Skeletal muscle cell (primary cell): ENCODE measurements at regions not wholly inside any gene's neighbourhood (a gene's known extent, or its start where the extent isn't known, plus 50 kb on each side); places are given as distances from the start of the nearest gene placed in this dataset.
A peak's percentile ranks its signal among the peaks of the same experiment; 100 is the strongest.

Experiments used
- DNase-seq: peaks from one replicate; pipeline ENCODE4 v3.0.0-alpha.2; 2010; ENCODE audit warnings: low read depth
- H3K4me3 ChIP-seq: 2 replicates; pipeline ENCODE4 v1.5.1; 2011; ENCODE audit warnings: low read depth, mild to moderate bottlenecking, control low read depth, low read length, moderate library complexity

DNA sequence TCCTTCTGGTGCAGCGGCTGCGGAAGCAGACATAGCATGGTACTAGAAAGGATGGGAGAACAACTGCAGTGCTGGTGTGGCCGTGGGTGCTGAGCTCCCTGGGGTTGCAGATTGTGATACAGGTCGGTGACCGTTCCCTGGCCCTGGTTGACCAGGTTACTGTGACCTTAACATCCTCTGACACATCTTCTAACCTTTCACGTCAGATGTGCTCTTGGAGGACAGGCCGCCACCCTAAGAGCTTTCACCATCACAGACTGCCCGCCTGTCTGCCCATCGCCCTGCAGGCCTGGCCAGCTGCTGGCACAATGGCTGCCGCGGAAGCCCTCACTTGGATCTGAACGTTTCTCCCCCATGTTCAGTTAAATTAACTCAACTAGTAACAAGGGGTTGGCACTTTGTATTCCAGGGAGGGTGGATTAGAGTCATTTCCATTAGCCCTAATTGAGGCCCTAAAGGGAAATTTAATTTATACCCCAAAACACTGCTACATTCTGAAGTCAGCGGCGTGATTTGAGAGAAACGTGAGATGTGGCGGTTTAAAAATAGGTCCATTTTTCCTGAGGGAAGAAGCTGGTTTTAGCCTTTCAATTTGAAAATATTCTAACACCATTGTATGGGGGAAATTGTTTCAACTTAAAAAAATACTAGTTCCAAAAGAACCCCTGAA lies 443.9 kb upstream of the CDH4 start:
- DNase-seq: no peak
- H3K4me3 ChIP-seq: no peak overlapping the region

DNA sequence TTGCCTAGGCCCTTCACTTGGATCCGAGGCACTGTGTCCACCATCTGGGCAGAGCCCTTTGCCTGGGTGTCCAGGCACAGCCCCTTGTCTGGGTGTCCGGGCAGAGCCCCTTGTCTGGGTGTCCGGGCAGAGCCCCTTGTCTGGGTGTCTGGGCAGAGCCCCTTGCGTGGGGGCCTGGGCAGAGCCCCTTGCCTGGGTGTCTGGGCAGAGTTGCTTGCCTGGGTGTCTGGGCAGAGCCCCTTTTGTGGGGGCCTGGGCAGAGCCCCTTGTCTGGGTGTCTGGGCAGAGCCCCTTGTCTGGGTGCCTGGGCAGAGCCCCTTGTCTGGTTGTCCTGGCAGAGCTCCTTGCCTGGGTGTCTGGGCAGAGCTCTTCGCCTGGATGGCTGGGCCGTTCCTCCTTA lies 443.4 kb upstream of the CDH4 start:
- no peak for DNase-seq
- no peak overlapping the region for H3K4me3 ChIP-seq

DNA sequence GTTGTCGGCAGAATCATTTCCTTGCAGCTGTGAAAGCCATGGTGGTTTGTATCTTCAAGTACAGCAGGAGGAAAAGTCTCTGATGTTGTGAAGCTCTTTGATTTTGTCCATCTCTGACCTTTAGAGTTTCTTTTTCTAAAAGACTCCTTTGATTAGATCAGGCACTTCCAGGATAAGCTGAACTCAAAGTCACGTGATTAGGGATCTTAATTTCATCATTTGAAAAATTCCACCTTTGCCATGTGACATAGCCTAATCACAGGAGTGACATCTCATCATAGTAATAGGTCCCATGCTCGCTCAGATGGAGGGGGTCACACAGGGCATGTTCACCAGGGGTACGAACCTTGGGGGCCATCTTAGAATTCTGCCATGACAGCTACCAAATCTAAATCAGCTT lies 441.5 kb upstream of the CDH4 start:
- DNase-seq: no peak
- H3K4me3 ChIP-seq: no peak overlapping the region

DNA sequence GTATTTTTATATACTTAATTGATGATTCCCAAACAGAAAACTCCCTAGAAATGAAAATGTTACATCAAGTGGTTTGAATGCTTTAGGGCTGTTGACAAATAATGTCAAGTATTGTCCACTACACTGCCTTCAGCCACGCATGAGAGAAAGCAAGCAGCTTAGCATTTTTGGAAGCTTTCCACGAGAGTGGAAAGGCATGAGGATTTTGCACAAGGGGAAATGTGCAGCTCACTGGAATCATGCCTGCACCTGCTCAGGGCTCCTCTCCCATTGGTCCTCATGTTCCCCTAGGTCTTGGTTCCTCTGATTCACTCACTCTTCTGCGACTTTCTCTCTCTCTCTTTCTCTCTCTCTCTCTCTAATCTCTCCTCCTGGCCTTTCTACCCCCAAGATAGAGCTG lies 439.5 kb upstream of the CDH4 start:
- no peak overlapping the region for H3K4me3 ChIP-seq
- no peak for DNase-seq

DNA sequence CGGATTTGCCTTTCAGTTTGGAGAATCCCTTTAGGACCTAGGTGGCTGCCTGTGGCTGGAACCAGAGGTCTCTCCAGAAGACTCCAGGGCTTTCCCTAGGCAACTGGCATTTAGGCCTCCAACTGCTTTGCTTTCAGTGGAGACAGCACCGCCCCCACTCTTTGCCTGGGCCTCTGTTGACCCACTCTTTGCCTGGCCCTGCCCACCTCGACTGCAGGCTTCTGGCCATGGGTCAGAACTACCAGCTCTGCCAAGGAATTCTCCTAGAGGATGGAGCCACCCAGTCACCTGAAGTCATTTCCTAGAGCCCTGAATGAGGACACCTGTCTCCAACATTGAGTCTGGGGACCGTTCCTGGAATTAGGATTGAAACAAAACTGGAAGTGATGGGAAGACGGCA lies 439.0 kb upstream of the CDH4 start:
- DNase-seq: no peak
- H3K4me3 ChIP-seq: no peak overlapping the region

DNA sequence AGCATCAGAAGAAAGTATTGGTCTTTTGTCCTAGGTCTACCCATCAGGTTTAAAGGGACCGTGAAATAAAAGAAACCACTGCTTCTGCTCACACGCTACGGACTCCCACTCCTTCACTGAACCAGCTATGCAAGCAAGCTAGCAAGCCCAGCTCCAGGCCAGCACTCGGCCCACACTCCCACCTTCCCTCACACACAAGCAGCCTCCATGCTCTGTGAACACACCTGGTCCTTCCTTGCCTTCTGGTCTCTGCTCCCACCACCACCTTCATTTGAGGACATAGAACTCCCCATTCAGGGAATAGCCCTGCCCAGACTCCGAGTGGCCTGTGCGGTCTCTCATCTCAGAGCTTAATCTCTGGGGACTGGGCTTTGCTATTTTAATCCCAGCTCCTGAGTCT lies 436.4 kb upstream of the CDH4 start:
- no peak for DNase-seq
- no peak overlapping the region for H3K4me3 ChIP-seq

DNA sequence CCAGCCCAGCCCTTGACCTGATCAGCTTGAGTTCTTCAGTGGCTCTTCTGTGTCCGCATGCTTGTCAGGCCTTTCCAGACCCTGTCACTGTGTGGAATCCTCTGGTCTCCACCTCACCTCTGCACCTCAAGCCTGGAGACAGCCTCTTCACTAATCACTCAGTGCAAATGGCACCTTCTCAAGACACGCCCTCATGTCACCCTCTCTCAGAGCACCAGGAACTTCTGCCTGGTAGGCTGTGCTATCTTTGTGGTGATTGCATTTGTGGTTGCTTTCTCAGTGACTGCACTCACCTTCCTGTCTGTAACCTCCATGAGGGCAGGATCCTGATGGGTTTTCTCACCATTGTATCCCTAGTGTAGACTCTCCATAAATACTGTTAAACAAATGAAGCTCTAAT lies 435.2 kb upstream of the CDH4 start:
- no peak overlapping the region for H3K4me3 ChIP-seq
- DNase-seq: no peak

DNA sequence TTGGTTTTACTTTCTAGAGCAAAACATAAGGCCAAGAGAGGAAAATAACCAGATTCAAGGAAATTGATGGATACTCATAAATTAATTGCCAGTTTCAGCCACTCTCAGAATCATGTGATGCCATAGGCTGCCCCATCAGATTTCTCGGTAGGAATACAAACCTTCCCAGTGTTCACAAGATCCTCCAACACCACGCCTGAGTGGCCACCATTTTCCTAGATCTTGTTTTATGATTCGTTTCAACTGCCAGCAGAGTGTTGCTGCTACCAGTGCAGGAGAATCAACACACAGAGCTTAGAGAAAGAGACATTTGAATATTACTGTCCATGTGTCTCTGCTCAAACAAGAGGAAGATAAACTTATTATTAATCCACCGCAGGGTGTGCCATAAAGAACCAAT lies 434.2 kb upstream of the CDH4 start:
- DNase-seq: no peak
- H3K4me3 ChIP-seq: no peak overlapping the region

DNA sequence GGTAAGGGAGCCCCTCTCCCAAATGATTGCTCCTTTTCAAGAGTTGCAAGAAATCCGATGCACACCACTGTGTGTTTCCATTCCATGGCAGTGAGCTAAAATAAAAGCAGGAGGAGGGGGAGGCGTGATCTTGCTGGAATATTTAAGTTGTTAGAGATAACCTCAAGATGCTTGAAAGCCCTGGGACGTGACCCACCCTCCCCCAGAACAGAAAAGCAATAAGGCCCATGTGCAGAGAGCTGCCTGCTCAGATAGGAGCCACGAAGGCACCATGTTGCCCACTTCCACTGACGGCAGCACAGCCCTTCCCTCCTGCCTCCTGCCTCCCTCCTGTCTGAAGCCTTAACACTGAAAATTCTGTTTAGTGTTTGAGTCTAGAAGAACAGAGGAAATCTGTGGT lies 432.6 kb upstream of the CDH4 start:
- H3K4me3 ChIP-seq: no peak overlapping the region
- DNase-seq: no peak

DNA sequence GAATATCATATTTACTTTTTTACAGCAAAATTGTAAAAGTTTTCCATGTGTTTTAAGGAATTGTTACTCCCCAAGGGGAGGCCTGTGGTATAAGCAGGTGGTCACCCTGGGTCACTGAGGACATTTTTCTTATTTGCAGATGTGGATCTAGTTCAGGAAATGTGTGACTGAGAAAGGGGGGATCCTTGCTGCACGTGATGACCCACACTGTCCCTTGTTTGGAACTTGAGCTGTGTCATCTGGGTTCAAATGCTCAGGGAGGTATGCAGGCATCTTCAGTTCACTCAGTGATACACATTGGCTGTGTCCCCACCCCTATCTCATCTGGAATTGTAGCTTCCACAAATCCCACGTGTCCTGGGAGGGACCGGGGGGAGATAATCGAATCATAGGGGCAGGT lies 431.9 kb upstream of the CDH4 start:
- no peak overlapping the region for H3K4me3 ChIP-seq
- DNase-seq: no peak

DNA sequence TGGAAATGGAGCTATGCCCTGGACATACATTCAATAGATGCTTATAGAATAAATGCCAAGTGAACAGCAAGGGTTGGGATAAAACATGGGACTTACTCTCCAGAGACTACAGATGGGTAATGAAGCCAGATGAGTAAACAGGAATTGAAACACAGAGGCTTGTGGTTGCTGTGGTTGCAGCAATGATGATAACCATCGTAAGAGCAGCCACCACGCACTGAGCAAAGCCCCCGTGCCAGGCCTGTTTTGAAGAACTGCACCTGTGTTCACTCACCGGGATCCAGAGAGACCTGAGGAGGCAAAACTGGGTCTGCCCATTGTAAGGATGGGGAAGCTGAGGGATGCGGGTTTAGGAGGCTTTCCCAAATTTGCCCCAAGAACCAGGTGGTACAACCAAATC lies 431.1 kb upstream of the CDH4 start:
- no peak overlapping the region for H3K4me3 ChIP-seq
- DNase-seq: no peak

DNA sequence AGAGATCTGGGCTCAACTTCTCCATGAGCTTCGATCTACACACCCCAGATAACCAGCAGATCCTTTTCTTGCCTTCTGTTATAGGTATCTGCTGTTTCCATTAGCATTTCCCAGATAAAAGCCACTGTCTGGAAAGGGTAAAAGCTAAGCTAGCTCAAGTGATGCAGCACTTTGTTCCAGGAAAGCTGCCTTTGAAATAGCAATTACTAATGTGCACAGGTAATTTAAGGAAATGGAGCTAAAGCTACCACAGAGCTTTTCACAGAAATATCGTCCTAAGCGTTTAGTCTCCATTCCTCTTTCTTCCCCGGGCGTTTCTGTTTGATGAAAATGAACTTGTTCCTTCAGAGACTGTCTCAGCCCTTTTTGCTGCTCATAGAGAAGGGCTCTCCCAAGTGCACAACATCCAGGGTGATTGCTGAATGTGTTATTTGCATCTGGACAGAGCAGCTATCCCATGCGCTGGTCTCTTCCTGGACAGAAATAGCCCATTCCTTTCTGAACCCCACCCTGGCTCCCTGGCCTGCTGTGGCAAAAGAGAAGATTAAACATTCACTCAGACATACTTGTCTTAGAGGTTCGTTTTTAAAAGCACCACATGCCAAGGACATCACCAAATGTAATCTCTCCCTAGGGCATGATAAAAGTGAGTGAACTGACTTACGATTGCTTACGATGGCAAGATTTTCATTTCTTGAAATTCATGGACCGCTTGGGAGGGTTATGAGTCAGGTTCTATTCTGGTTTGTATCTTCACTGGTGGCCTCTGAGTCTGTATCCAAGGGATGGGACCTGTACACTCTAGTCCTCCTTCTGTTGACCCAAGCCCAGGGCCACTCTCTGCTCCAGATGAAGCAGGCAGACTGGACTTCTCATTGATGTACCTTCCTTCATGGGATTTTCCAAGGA lies 429.1 kb upstream of the CDH4 start:
- H3K4me3 ChIP-seq: no peak overlapping the region
- DNase-seq: no peak

DNA sequence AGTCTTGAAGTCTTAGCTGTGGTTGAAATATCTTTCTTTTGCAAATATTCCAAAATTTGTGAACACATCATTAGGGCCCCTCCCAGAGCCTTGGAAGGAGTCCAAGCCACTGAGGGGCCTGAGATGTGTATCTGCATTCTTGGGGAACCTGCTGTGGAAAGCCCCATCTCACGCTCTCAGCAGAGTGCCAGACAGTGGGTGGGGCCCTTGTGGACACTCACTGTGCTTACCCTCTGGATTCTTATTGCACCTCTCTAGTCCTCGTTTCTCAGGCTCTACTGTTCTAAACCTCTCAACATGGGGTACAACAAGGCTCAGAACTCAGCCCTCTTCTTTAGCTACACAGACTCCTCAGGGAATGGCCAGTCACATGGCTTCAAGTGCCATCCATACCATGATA lies 416.2 kb upstream of the CDH4 start:
- DNase-seq: no peak
- H3K4me3 ChIP-seq: no peak overlapping the region

DNA sequence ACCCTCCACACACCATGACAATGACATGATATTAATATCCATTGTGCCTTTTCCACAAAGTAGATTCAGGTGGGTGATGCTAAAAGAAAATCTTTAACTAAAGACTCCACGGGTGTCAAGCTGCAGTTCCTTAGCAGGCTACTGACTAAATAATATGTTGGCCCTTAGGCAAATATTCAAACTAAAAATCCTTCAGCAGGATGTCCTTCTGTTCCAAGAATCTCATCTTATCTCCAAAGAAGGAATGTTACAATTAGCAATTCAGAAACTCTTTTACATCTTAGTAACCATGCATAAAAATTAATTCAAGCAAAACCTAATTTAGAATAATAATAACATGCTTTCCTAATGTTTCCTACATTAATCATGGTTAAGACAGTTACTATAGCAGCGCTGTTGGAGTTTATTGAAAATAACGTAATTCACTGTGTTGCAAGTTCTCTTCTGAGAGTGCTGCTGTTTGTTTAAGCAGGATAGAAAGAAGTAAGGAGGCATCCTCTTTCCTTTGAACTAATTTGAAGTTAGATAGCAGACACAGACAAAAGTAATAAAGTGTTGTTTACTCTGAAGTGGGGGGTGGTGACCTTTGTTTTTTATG lies 414.8 kb upstream of the CDH4 start:
- no peak for DNase-seq
- no peak overlapping the region for H3K4me3 ChIP-seq

DNA sequence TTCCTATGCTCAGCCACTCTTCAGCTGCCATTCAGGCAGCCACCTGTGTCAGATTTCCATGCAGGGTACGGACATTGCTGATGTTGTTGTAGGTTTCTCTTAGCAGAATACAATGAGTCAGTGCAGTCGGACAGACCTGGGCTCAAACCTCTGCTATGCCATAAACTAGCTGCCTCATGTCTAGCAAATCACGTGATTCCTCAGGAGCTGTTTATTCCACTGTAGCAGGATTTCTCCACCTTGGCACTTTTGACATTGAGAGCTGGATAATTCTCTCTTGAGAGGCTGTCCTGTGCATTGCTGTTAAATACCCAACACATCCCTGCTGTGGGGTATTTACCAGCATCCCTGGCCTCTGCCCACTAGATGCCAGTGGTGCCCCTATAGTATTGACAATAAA lies 413.8 kb upstream of the CDH4 start:
- no peak overlapping the region for H3K4me3 ChIP-seq
- no peak for DNase-seq

DNA sequence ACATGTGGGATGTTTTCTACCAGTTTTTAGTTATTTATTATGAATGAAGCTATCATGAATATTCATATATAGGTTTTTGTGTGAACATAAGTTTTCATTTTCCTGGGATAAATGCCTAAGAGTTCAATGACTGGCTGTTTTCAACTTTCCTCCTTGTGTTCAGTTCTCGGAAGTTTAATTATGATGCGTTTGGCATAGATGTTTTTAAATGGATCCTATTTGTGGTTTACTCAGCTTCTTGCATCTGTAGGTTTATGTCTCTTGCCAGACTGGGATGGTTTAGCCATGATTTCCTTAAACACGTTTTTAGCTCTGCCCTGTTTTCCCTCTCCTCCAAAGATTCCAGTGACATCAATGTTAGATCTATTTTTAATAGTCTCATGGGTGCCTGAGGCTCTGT lies 411.1 kb upstream of the CDH4 start:
- no peak for DNase-seq
- H3K4me3 ChIP-seq: no peak overlapping the region

DNA sequence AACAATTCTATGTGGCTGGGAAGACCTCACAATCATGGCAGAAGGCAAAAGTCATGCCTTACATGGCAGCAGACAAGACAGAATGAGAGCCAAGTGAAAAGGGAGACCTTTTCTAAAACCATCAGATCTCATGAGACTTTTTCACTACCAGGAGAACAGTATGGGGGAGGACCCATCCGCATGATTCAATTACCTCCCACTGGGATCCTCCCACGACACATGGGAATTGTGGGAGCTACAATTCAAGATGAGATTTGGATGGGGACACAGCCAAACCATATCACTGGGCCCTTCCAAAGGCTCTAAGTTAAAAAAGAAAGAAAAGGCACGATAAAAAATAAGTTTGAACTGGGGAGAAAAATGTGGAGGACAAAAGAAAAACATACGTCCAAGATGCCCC lies 406.9 kb upstream of the CDH4 start:
- no peak for DNase-seq
- H3K4me3 ChIP-seq: no peak overlapping the region

DNA sequence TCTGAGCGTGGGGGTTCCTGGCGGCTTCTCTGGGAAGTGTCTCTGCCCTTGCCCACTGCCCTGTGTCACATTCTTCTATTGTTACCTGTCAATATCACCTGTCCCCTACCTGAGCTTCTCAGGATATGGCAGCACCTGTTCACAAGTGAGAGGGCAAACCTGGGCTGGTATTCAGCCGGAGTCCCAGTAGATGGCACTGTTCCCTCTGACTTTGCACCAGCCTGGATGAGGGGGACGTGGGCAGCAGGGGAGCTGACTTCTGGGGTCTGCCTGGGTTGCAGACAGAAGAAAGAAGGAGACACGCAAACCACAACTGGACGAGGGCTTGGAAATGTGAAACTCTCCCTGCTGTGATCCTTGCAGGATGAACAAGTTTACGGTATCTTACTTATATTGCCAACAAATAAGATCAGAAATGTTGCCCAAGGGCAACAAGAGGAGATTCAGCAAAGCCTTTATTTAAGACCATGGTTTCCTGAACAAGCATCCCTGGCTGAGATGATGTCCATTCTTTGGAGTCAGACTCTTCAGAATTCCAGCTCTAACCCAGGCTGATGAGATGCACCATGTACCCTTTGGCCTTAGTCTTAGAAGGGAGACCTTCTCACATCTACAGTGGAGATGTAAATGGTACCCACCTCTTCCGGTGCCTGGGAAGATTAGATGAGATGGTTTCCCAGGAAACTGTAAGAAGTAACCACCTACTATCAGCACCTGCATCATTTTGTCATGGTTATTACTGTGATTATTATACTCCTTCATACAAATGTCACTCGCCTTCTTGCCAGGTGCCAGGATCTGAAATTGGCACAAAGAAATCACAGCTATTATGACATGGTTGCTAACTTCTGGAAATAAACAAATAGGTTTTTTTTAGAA lies 400.0 kb upstream of the CDH4 start:
- no peak overlapping the region for H3K4me3 ChIP-seq
- DNase-seq: no peak

DNA sequence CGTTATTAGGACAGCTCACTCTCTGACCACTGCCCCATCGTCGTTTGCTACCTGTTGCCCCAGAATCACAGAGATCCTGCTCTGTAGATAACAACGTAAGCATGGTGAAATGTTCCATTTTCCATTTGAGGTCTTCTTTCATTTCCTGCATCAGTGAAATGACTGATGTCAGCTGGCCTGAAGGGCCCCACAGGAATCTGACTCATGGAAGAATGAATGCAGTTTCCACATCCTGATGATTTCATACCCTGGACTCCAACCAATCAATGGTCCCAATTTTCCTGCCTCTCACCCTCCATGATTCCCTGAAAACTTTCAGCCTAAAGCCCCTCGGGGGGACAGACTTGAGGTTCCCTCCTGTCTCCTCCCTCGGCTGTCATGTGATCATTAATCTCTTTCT lies 394.4 kb upstream of the CDH4 start:
- H3K4me3 ChIP-seq: no peak overlapping the region
- DNase-seq: peak; percentile 77

DNA sequence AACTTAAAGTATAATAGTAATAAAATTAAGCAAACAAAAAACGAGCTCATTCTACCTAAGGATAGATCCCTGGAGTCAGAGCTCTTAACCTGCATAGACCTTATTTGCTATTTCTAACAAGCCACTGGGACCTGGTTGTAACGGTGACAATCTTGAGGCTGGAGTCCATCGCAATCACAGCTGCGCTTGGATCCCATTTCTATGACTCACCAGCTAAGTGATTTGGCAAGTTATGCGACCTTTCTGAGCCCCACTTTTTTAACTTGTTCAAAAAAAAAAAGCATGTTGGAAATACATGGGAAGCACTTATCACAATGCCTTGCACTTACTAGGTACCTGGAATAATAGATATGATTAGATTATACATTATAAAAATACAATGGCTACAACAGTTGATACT lies 389.5 kb upstream of the CDH4 start:
- no peak overlapping the region for H3K4me3 ChIP-seq

More for the DNA sequence above, 389.5 kb upstream of the CDH4 start:
- peak; percentile 10 for DNase-seq
